GM12878 (cell line): ENCODE measurements at regions not wholly inside any gene's neighbourhood (a gene's known extent, or its start where the extent isn't known, plus 50 kb on each side); places are given as distances from the start of the nearest gene placed in this dataset.

ENCODE experiments used
- ATAC-seq: fragments of 200-7000 bp; cut with Tn5 transposase; 3 replicates; pipeline ENCODE4 v1.9.1; 2020; ENCODE audit warnings: mild to moderate bottlenecking, moderate library complexity
- BruUV-seq: library from RNA; stranded (reverse); fragments of 400-500 nt; replicated peaks from 2 replicates; lab custom pipeline; 2021; lab: Mats Ljungman, UMichigan
- CTCF ChIA-PET: fragments of 300-600 bp; sonication (Branson Sonifier 250); formaldehyde crosslinking; extraction: SDS; loops from one replicate; lab custom pipeline; 2021; ENCODE audit warnings: inconsistent platforms; lab: Yijun Ruan, JAX
- POLR2A ChIA-PET: fragments of 350-600 bp; formaldehyde crosslinking; extraction: SDS; loops from one replicate; lab custom pipeline; 2021; ENCODE audit warnings: inconsistent platforms; lab: Charles Lee
- RAD21 ChIA-PET: fragments of 300-600 bp; sonication (Branson Sonifier 250); formaldehyde crosslinking; loops from one replicate; lab custom pipeline; 2023; ENCODE audit warnings: antibody characterized with exemption; ENCODE audit not compliant: unreplicated experiment; lab: Charles Lee
- SMC1A ChIA-PET: fragments of 300-600 bp; sonication (Branson Sonifier 250); formaldehyde crosslinking; loops from one replicate; lab custom pipeline; 2023; ENCODE audit not compliant: unreplicated experiment, uncharacterized antibody; lab: Charles Lee
- DNase-seq: peaks from one replicate; pipeline ENCODE4 v3.0.0-alpha.2; 2011; ENCODE audit warnings: low read depth, low spot score
- FAIRE-seq: peaks from 3 replicates; lab custom pipeline; 2011; peaks lifted over from hg19 to GRCh38; lab: Jason Lieb, UNC
- H2AFZ ChIP-seq: 2 replicates; pipeline ENCODE4 v1.6.0; 2011; ENCODE audit warnings: low read depth, low read length, control low read depth; ENCODE audit not compliant: control insufficient read depth
- H3K27ac ChIP-seq: 2 replicates; pipeline ENCODE4 v1.5.1; 2011; ENCODE audit warnings: control low read depth; ENCODE audit not compliant: control insufficient read depth, insufficient read depth
- H3K27me3 ChIP-seq, 2 experiments: replicated peaks in 1 of 2; 2 replicates each; pipeline versions ENCODE4 v1.6.0 to v1.6.1; 2011; ENCODE audit warnings: low read length in 1 of 2; ENCODE audit not compliant: control insufficient read depth in 2 of 2, insufficient read depth in 2 of 2
- H3K36me3 ChIP-seq, 2 experiments: 2 replicates each; pipeline ENCODE4 v1.5.1; 2011; ENCODE audit warnings: low read length in 1 of 2; ENCODE audit not compliant: control insufficient read depth in 2 of 2, insufficient read depth in 2 of 2
- H3K4me1 ChIP-seq: 2 replicates; pipeline ENCODE4 v1.6.1; 2011; ENCODE audit warnings: mild to moderate bottlenecking, low read length, moderate library complexity, mixed read lengths; ENCODE audit not compliant: control insufficient read depth, insufficient read depth
- H3K4me2 ChIP-seq: 2 replicates; pipeline ENCODE4 v1.6.0; 2011; ENCODE audit warnings: control low read depth; ENCODE audit not compliant: control insufficient read depth, insufficient read depth
- H3K4me3 ChIP-seq: fragments of 200-600 bp; sonication (generic); 2 replicates; pipeline ENCODE4 v1.5.1; 2016
- H3K79me2 ChIP-seq: 2 replicates; pipeline ENCODE4 v1.6.0; 2011; ENCODE audit warnings: low read length; ENCODE audit not compliant: control insufficient read depth, insufficient read depth
- H3K9ac ChIP-seq: 2 replicates; pipeline ENCODE4 v1.8.0; 2011; ENCODE audit warnings: low read length, control low read depth, mixed read lengths; ENCODE audit not compliant: control insufficient read depth, insufficient read depth
- H3K9me3 ChIP-seq: replicated peaks from 3 replicates; pipeline ENCODE4 v1.5.1; 2011; ENCODE audit warnings: mild to moderate bottlenecking, low read length; ENCODE audit not compliant: control insufficient read depth, insufficient read depth
- H4K20me1 ChIP-seq: 2 replicates; pipeline ENCODE4 v1.6.0; 2011; ENCODE audit not compliant: control insufficient read depth, insufficient read depth
- BCL11A ChIP-seq: IDR thresholded peaks from 2 replicates; pipeline ENCODE4 v1.6.1; 2011; ENCODE audit warnings: low read depth, low read length
- BHLHE40 ChIP-seq, 2 experiments: fragments of 450-650 bp in 1 of 2; IDR thresholded peaks; 2 replicates each; pipeline ENCODE4 v1.6.1; 2011 to 2017; ENCODE audit warnings: low read depth in 2 of 2, borderline replicate concordance in 1 of 2, improper control_type of control experiment in 1 of 2, low read length in 1 of 2, mild to moderate bottlenecking in 1 of 2
- CHD2 ChIP-seq: IDR thresholded peaks from 2 replicates; pipeline ENCODE4 v1.6.1; 2011; ENCODE audit warnings: low read depth, low read length, improper control_type of control experiment, borderline replicate concordance
- GATAD2B ChIP-seq: fragments of 450-650 bp; conservative IDR thresholded peaks from 2 replicates; pipeline ENCODE4 v1.6.1; 2017; ENCODE audit warnings: low read depth, mild to moderate bottlenecking, moderate library complexity
- LARP7 ChIP-seq: fragments of 450-650 bp; IDR thresholded peaks from 2 replicates; pipeline ENCODE4 v1.6.1; 2017; ENCODE audit warnings: mild to moderate bottlenecking
- NR2C2 ChIP-seq: IDR thresholded peaks from 2 replicates; pipeline ENCODE4 v1.6.1; 2011; ENCODE audit warnings: borderline replicate concordance, low read depth; ENCODE audit not compliant: control insufficient read depth, insufficient read length
- SIX5 ChIP-seq: IDR thresholded peaks from 2 replicates; pipeline ENCODE4 v1.6.1; 2011; ENCODE audit warnings: mild to moderate bottlenecking, low read depth, low read length, moderate library complexity; ENCODE audit not compliant: severe bottlenecking
- TCF12 ChIP-seq: IDR thresholded peaks from 2 replicates; pipeline ENCODE4 v1.6.1; 2011; ENCODE audit warnings: low read depth, mild to moderate bottlenecking, low read length
- ZNF274 ChIP-seq: IDR thresholded peaks from one replicate; pipeline ENCODE4 v1.8.0; 2011; ENCODE audit not compliant: insufficient read length, insufficient read depth
- ZSCAN29 ChIP-seq: fragments of 450-650 bp; IDR thresholded peaks from 2 replicates; pipeline ENCODE4 v1.6.1; 2017; ENCODE audit warnings: mild to moderate bottlenecking, moderate library complexity
- WGBS: methylation state at CpG from one replicate; pipeline ENCODE4 v1.1.6; 2016; ENCODE audit warnings: low lambda C conversion rate; ENCODE audit not compliant: insufficient replicate concordance, insufficient coverage; ENCODE audit errors: missing lambda C conversion rate; 5-methylcytosine and 5-hydroxymethylcytosine counted together
- in situ Hi-C: fragments of 300-500 bp; cut with MboI; formaldehyde crosslinking; loops from 9 replicates; pipeline ENCODE4 v1.14.3; 2018; ENCODE audit warnings: mixed read lengths
- intact Hi-C: fragments of 100-400 bp; cut with micrococcal nuclease; formaldehyde crosslinking; loops from one replicate; pipeline ENCODE4 v1.14.2; 2022; ENCODE audit not compliant: unreplicated experiment
- TF ChIP-seq, protein P1 (sequence below): IDR thresholded peaks from 2 replicates; pipeline ENCODE4 v1.6.1; 2011; ENCODE audit warnings: mild to moderate bottlenecking, low read depth, low read length, moderate library complexity; ENCODE audit not compliant: insufficient replicate concordance

DNA sequence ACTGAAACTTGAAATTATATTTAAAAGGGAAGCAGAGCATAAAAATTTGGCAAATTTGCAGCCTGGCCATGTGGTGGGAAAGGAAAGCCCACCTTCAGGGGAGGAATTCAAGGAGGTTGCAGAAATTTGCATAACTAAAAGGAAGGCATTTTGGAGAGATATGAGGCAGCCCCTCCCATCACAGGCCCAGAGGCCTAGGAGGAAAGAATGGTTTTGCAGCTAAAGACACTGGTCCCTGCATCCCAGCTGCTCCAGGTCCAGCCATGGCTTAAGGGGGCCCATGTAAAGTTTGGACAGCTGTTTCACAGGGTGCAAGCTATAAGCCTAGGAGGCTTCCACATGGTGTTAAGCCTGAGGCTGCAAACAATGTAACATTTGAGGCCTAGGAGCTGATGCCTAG is 212.5 kb downstream of the NNT start (continued):
- TF ChIP-seq ZNF274 (no peak), GATAD2B (no peak), TCF12 (no peak)

DNA sequence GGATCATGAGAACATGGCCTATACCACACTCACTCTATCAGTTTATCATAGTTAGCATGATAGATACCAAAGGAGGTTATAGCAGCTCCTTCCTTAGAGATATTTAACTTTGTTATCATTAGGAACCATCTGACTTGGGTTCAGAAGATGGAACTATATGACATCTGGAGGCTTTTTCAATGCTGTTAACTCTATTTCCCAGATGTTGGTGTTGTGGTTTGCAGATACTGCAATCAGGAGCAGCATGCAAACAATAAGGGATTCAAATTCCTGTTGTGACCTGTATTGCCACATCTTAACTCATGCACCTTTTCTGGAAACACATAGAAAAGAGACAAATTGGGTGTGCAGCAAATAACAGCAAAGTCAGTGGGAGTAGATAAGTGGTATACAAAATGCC is 201.7 kb downstream of the NNT start:
- SMC1A ChIA-PET, result no interaction called here
- no peak overlapping the region for H3K4me2 ChIP-seq
- RAD21 ChIA-PET, result no interaction called here
- H3K4me3 ChIP-seq, result no peak overlapping the region
- no peak overlapping the region for H2AFZ ChIP-seq
- POLR2A ChIA-PET, result no interaction called here
- FAIRE-seq (peak; percentile 49), ATAC-seq (no peak), DNase-seq (no peak)
- in situ Hi-C loops (no loop called here), intact Hi-C loops (no loop called here)
- H3K4me1 ChIP-seq, result no peaks in the 10 kb centered on the region
- CTCF ChIA-PET, result no interaction called here
- no peaks in the 10 kb centered on the region for H3K9me3 ChIP-seq
- no TSS peak for BruUV-seq
- no peaks in the 10 kb centered on the region for H3K36me3 ChIP-seq
- no peaks in the 10 kb centered on the region for H3K27me3 ChIP-seq
- no peaks in the 10 kb centered on the region for H4K20me1 ChIP-seq
- H3K9ac ChIP-seq, result no peak overlapping the region
- no peaks in the 10 kb centered on the region for H3K79me2 ChIP-seq
- no peak overlapping the region for H3K27ac ChIP-seq
- TF ChIP-seq LARP7 (no peak), BHLHE40 (IDR thresholded peaks at IDR 0.05; ENCODE audit: borderline replicate concordance in 1 of 2, low read depth in 2 of 2, low read length in 1 of 2) (no peak), BCL11A (no peak)

DNA sequence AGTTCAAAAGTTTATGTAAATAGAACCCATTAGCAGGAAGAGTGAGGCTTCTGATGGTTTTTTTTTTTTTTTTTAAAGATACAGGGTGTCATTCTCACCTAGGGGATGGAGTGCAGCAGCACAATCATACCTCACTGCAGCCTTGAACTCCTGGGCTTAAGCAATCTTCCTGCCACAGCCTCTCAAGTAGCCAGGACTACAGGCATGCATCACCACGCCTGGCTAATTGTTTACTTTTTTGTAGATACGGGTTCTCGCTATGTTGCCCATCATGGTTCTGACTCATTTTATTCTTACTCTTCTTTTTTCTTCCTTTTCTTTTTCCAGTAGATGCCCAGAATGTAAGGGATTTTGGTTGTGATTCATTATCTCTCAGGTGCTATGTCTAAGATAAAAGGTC is 201.1 kb downstream of the NNT start:
- no TSS peak for BruUV-seq
- no peaks in the 10 kb centered on the region for H3K36me3 ChIP-seq
- H4K20me1 ChIP-seq, result no peaks in the 10 kb centered on the region
- FAIRE-seq, result no peak
- no peak overlapping the region for H3K4me3 ChIP-seq
- ChIA-PET POLR2A (no interaction called here), CTCF (no interaction called here), RAD21 (no interaction called here), SMC1A (no interaction called here)
- ATAC-seq, result no peak
- no peak overlapping the region for H3K27ac ChIP-seq
- in situ Hi-C loops (no loop called here), intact Hi-C loops (no loop called here)
- DNase-seq, result no peak
- no peaks in the 10 kb centered on the region for H3K9me3 ChIP-seq
- no peaks in the 10 kb centered on the region for H3K79me2 ChIP-seq
- no peaks in the 10 kb centered on the region for H3K27me3 ChIP-seq
- TF ChIP-seq NR2C2 (no peak), CHD2 (no peak), ZSCAN29 (no peak), SIX5 (no peak)
- TF ChIP-seq, protein P1, sequence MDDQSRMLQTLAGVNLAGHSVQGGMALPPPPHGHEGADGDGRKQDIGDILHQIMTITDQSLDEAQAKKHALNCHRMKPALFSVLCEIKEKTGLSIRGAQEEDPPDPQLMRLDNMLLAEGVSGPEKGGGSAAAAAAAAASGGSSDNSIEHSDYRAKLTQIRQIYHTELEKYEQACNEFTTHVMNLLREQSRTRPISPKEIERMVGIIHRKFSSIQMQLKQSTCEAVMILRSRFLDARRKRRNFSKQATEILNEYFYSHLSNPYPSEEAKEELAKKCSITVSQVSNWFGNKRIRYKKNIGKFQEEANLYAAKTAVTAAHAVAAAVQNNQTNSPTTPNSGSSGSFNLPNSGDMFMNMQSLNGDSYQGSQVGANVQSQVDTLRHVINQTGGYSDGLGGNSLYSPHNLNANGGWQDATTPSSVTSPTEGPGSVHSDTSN, result no peak
- TF ChIP-seq, all 136 proteins: peak for 0
- 45% methylated on average over 3 of the region's 3 CpGs for WGBS
- Histone ChIP-seq H3K4me1 (no peaks in the 10 kb centered on the region), H3K9ac (no peak overlapping the region), H3K4me2 (no peak overlapping the region), H2AFZ (no peak overlapping the region)
